ENCODE measurements at regions not wholly inside any gene's neighbourhood (a gene's known extent, or its start where the extent isn't known, plus 50 kb on each side); places are given as distances from the start of the nearest gene placed in this dataset.

GRCh38 chr5:175788155-175788787 lies 83.1 kb upstream of the CPLX2 start:
- TF ChIP-seq EZH2 (IDR thresholded peaks at IDR 0.05; ENCODE audit: insufficient read depth, low read length) = no peak
- TF ChIP-seq CTCF (IDR thresholded peaks at IDR 0.05; ENCODE audit: insufficient read depth, low read depth, low read length) = no peak
- Histone ChIP-seq H3K27ac (ENCODE audit: low read depth, low read length) (no peak overlapping the region), H3K36me3 (ENCODE audit: insufficient read depth, low read length) (no peaks in the 10 kb centered on the region), H3K9ac (ENCODE audit: low read length) (no peak overlapping the region), H3K4me1 (ENCODE audit: insufficient read depth, low read length) (no peaks in the 10 kb centered on the region), H4K20me1 (ENCODE audit: insufficient read depth, low read length) (no peaks in the 10 kb centered on the region), H2AFZ (ENCODE audit: low read depth, low read length) (no peak overlapping the region), H3K27me3 (ENCODE audit: insufficient read depth, low read length) (no peaks in the 10 kb centered on the region), H3K79me2 (ENCODE audit: insufficient read depth, low read length) (no peaks in the 10 kb centered on the region), H3K4me3 (ENCODE audit: insufficient read depth, low read depth, low read length) (no peak overlapping the region), H3K4me2 (ENCODE audit: low read length) (no peak overlapping the region), H3K9me3 (ENCODE audit: insufficient read depth, low read depth, low read length) (no peaks in the 10 kb centered on the region)
- Mint-ChIP-seq H3K4me3 (ENCODE audit: unreplicated experiment) (no peak overlapping the region), H3K9me3 (ENCODE audit: unreplicated experiment) (peaks cover 3% of the 10 kb centered on the region), H3K27ac (ENCODE audit: unreplicated experiment) (no peak overlapping the region), H3K36me3 (ENCODE audit: low read depth, unreplicated experiment) (no peaks in the 10 kb centered on the region), H3K27me3 (ENCODE audit: low read depth, unreplicated experiment) (peaks cover 31% of the 10 kb centered on the region), H3K4me1 (ENCODE audit: low read depth, unreplicated experiment) (no peaks in the 10 kb centered on the region)
- FAIRE-seq (no peak), DNase-seq (ENCODE audit: low read depth) (no peak)

- Histone ChIP-seq H3K9me3 (ENCODE audit: insufficient read depth, low read depth, low read length) (no peaks in the 10 kb centered on the region), H3K79me2 (ENCODE audit: insufficient read depth, low read length) (no peaks in the 10 kb centered on the region), H3K4me1 (ENCODE audit: insufficient read depth, low read length) (no peaks in the 10 kb centered on the region), H3K27ac (ENCODE audit: low read depth, low read length) (no peak overlapping the region), H3K36me3 (ENCODE audit: insufficient read depth, low read length) (no peaks in the 10 kb centered on the region), H4K20me1 (ENCODE audit: insufficient read depth, low read length) (no peaks in the 10 kb centered on the region), H3K4me2 (ENCODE audit: low read length) (no peak overlapping the region), H3K9ac (ENCODE audit: low read length) (no peak overlapping the region), H3K27me3 (ENCODE audit: insufficient read depth, low read length) (peaks cover 2% of the 10 kb centered on the region), H2AFZ (ENCODE audit: low read depth, low read length) (no peak overlapping the region), H3K4me3 (ENCODE audit: insufficient read depth, low read depth, low read length) (no peak overlapping the region)
- no peak for TF ChIP-seq CTCF (IDR thresholded peaks at IDR 0.05; ENCODE audit: insufficient read depth, low read depth, low read length)
- no peak for TF ChIP-seq EZH2 (IDR thresholded peaks at IDR 0.05; ENCODE audit: insufficient read depth, low read length)
- Mint-ChIP-seq H3K9me3 (ENCODE audit: unreplicated experiment) (peaks cover 3% of the 10 kb centered on the region), H3K4me1 (ENCODE audit: low read depth, unreplicated experiment) (no peaks in the 10 kb centered on the region), H3K27ac (ENCODE audit: unreplicated experiment) (no peak overlapping the region), H3K36me3 (ENCODE audit: low read depth, unreplicated experiment) (no peaks in the 10 kb centered on the region), H3K4me3 (ENCODE audit: unreplicated experiment) (no peak overlapping the region), H3K27me3 (ENCODE audit: low read depth, unreplicated experiment) (peaks cover 44% of the 10 kb centered on the region)
- FAIRE-seq (no peak), DNase-seq (ENCODE audit: low read depth) (no peak)
Measured at GRCh38 chr5:175789670-175790069, 81.7 kb upstream of the CPLX2 start.

- no peaks in the 10 kb centered on the region for H3K4me1 Mint-ChIP-seq (ENCODE audit: low read depth, unreplicated experiment)
- H3K9me3 ChIP-seq (ENCODE audit: insufficient read depth, low read depth, low read length) = no peaks in the 10 kb centered on the region
- no peak overlapping the region for H2AFZ ChIP-seq (ENCODE audit: low read depth, low read length)
- H3K4me3 ChIP-seq (ENCODE audit: insufficient read depth, low read depth, low read length) = no peak overlapping the region
- no peaks in the 10 kb centered on the region for H3K36me3 Mint-ChIP-seq (ENCODE audit: low read depth, unreplicated experiment)
- H3K79me2 ChIP-seq (ENCODE audit: insufficient read depth, low read length) = no peaks in the 10 kb centered on the region
- H3K27ac Mint-ChIP-seq (ENCODE audit: unreplicated experiment) = no peak overlapping the region
- no peak overlapping the region for H3K9ac ChIP-seq (ENCODE audit: low read length)
- H3K4me1 ChIP-seq (ENCODE audit: insufficient read depth, low read length) = no peaks in the 10 kb centered on the region
- TF ChIP-seq CTCF (IDR thresholded peaks at IDR 0.05; ENCODE audit: insufficient read depth, low read depth, low read length) (no peak), EZH2 (IDR thresholded peaks at IDR 0.05; ENCODE audit: insufficient read depth, low read length) (no peak)
- peaks cover 3% of the 10 kb centered on the region for H3K27me3 ChIP-seq (ENCODE audit: insufficient read depth, low read length)
- H3K4me3 Mint-ChIP-seq (ENCODE audit: unreplicated experiment) = no peak overlapping the region
- no peak overlapping the region for H3K4me2 ChIP-seq (ENCODE audit: low read length)
- peaks cover 54% of the 10 kb centered on the region for H3K27me3 Mint-ChIP-seq (ENCODE audit: low read depth, unreplicated experiment)
- FAIRE-seq = no peak
- no peak for DNase-seq (ENCODE audit: low read depth)
- no peak overlapping the region for H3K27ac ChIP-seq (ENCODE audit: low read depth, low read length)
- peaks cover 3% of the 10 kb centered on the region for H3K9me3 Mint-ChIP-seq (ENCODE audit: unreplicated experiment)
- no peaks in the 10 kb centered on the region for H3K36me3 ChIP-seq (ENCODE audit: insufficient read depth, low read length)
- no peaks in the 10 kb centered on the region for H4K20me1 ChIP-seq (ENCODE audit: insufficient read depth, low read length)
Measured at GRCh38 chr5:175790796-175791195, 80.6 kb upstream of the CPLX2 start.

All from astrocyte (in vitro differentiated cells and primary cell).